C4-2B (cell line): ENCODE measurements at regions not wholly inside any gene's neighbourhood (a gene's known extent, or its start where the extent isn't known, plus 50 kb on each side); places are given as distances from the start of the nearest gene placed in this dataset.

Experiments
- CTCF ChIP-seq: fragments of 450-650 bp; conservative IDR thresholded peaks from 2 replicates; pipeline ENCODE4 v1.5.1; 2017; ENCODE audit warnings: mild to moderate bottlenecking
- ZFX ChIP-seq: fragments of 450-650 bp; IDR thresholded peaks from 2 replicates; pipeline ENCODE4 v1.6.1; 2017

GRCh38 chr7:114358911-114359310, 55.7 kb upstream of the FOXP2 start:
- TF ChIP-seq CTCF (no peak), ZFX (no peak)
